HepG2 (cell line): ENCODE measurements at regions not wholly inside any gene's neighbourhood (a gene's known extent, or its start where the extent isn't known, plus 50 kb on each side); places are given as distances from the start of the nearest gene placed in this dataset.

ENCODE experiments used
- ATAC-seq: fragments of 200-7000 bp; cut with Tn5 transposase; 3 replicates; pipeline ENCODE4 v1.9.1; 2020; ENCODE audit warnings: mild to moderate bottlenecking, moderate library complexity
- BruUV-seq: library from RNA; stranded (reverse); fragments of 400-500 nt; replicated peaks from 2 replicates; lab custom pipeline; 2021; lab: Mats Ljungman, UMichigan
- CTCF ChIA-PET: fragments of 300-600 bp; formaldehyde crosslinking; extraction: SDS; loops from one replicate; lab custom pipeline; 2021; ENCODE audit warnings: low total read pairs, inconsistent platforms, low intra/inter-chr PET ratio; lab: Yijun Ruan, JAX
- POLR2A ChIA-PET: fragments of 350-600 bp; sonication (Branson Sonifier 250); formaldehyde crosslinking; loops from one replicate; lab custom pipeline; 2020; ENCODE audit warnings: antibody characterized with exemption, inconsistent platforms; lab: Yijun Ruan, JAX
- DNase-seq: peaks from one replicate; pipeline ENCODE4 v3.0.0-alpha.2; 2015; ENCODE audit warnings: low spot score
- FAIRE-seq: peaks from 3 replicates; lab custom pipeline; 2011; peaks lifted over from hg19 to GRCh38; lab: Jason Lieb, UNC
- H2AFZ ChIP-seq: one replicate; pipeline ENCODE4 v1.6.1; 2011; ENCODE audit warnings: low read length, inconsistent platforms
- H3K27ac ChIP-seq: fragments of 300-600 bp; 3 replicates; pipeline ENCODE4 v1.8.0; 2011; ENCODE audit warnings: mixed run types, mild to moderate bottlenecking, mixed read lengths, low read length, inconsistent platforms; ENCODE audit not compliant: insufficient read depth; ENCODE audit errors: extremely low read length
- H3K27me3 ChIP-seq, 2 experiments: fragments of 200-600 bp in 1 of 2; 2 replicates in 1 of 2; 3 replicates in 1 of 2; pipeline versions ENCODE4 v1.6.0 to v1.8.0; 2011; ENCODE audit warnings: low read length in 2 of 2, mild to moderate bottlenecking in 2 of 2, moderate library complexity in 2 of 2, inconsistent platforms in 1 of 2; ENCODE audit not compliant: insufficient read depth in 2 of 2, control insufficient read depth in 1 of 2
- H3K36me3 ChIP-seq, 2 experiments: fragments of 200-600 bp in 1 of 2; replicated peaks in 1 of 2; 2 replicates in 1 of 2; 3 replicates in 1 of 2; pipeline versions ENCODE4 v1.5.1 to v1.8.0; 2011; ENCODE audit warnings: low read length in 2 of 2, inconsistent platforms in 1 of 2; ENCODE audit not compliant: insufficient read depth in 2 of 2, control insufficient read depth in 1 of 2
- H3K4me1 ChIP-seq: 2 replicates; pipeline ENCODE4 v1.5.1; 2012; ENCODE audit warnings: low read length, inconsistent platforms; ENCODE audit not compliant: insufficient read depth
- H3K4me2 ChIP-seq: 2 replicates; pipeline ENCODE4 v1.6.0; 2011; ENCODE audit warnings: low read depth, low read length, inconsistent platforms
- H3K4me3 ChIP-seq, 3 experiments: fragments of 200-600 bp in 1 of 3; sonication (generic), shearing (Covaris generic) in 1 of 3; replicated peaks in 1 of 3; 2 replicates each; pipeline ENCODE4 v1.5.1; 2011 to 2016; ENCODE audit warnings: low read length in 3 of 3, inconsistent platforms in 2 of 3, low read depth in 2 of 3, mild to moderate bottlenecking in 2 of 3, control low read depth in 1 of 3, mixed read lengths in 1 of 3; ENCODE audit not compliant: insufficient read depth in 1 of 3
- H3K79me2 ChIP-seq: one replicate; pipeline ENCODE4 v1.6.1; 2011; ENCODE audit warnings: low read length, inconsistent platforms; ENCODE audit not compliant: insufficient read depth
- H3K9ac ChIP-seq: 2 replicates; pipeline ENCODE4 v1.6.0; 2011; ENCODE audit warnings: mild to moderate bottlenecking, low read depth, low read length, inconsistent platforms; ENCODE audit not compliant: insufficient read depth
- H3K9me3 ChIP-seq: 2 replicates; pipeline ENCODE4 v1.5.1; 2012; ENCODE audit warnings: mild to moderate bottlenecking, low read length
- H4K20me1 ChIP-seq: 2 replicates; pipeline ENCODE4 v1.6.0; 2011; ENCODE audit warnings: inconsistent platforms, mild to moderate bottlenecking, low read length, moderate library complexity; ENCODE audit not compliant: insufficient read depth
- KAT2B ChIP-seq: fragments of 150-350 bp; IDR thresholded peaks from 2 replicates; pipeline ENCODE4 v1.6.1; 2014; ENCODE audit warnings: low read depth, low read length, borderline replicate concordance
- REXO4 ChIP-seq: sonication (generic); formaldehyde crosslinking; IDR thresholded peaks from 2 replicates; pipeline ENCODE4 v1.8.0; 2022; ENCODE audit warnings: missing genetic modification reagents, mild to moderate bottlenecking, borderline replicate concordance
- RXRA ChIP-seq: sonication (generic); formaldehyde crosslinking; IDR thresholded peaks from 2 replicates; pipeline ENCODE4 v1.5.1; 2020; ENCODE audit warnings: missing genetic modification reagents
- SNRNP70 ChIP-seq: fragments of 200-400 bp; formaldehyde crosslinking; IDR thresholded peaks from 2 replicates; pipeline ENCODE4 v1.6.1; 2017; ENCODE audit warnings: mild to moderate bottlenecking, low read depth, low read length, moderate library complexity
- SRY ChIP-seq: sonication (generic); formaldehyde crosslinking; IDR thresholded peaks from 2 replicates; pipeline ENCODE4 v1.8.0; 2022; ENCODE audit warnings: mild to moderate bottlenecking, missing genetic modification reagents
- YY1 ChIP-seq: IDR thresholded peaks from 2 replicates; pipeline ENCODE4 v1.6.1; 2011; ENCODE audit warnings: low read length, low read depth, moderate library complexity, mild to moderate bottlenecking; ENCODE audit not compliant: insufficient read depth, insufficient replicate concordance
- ZNF124 ChIP-seq: sonication (generic); formaldehyde crosslinking; IDR thresholded peaks from 2 replicates; pipeline ENCODE4 v1.4.0; 2020; ENCODE audit warnings: missing genetic modification reagents
- ZNF460 ChIP-seq: sonication (generic); formaldehyde crosslinking; IDR thresholded peaks from 2 replicates; pipeline ENCODE4 v1.5.1; 2020; ENCODE audit warnings: missing genetic modification reagents, mild to moderate bottlenecking, borderline replicate concordance
- ZNF670 ChIP-seq: sonication (generic); formaldehyde crosslinking; IDR thresholded peaks from 2 replicates; pipeline ENCODE4 v1.8.0; 2022; ENCODE audit warnings: mild to moderate bottlenecking, missing genetic modification reagents, borderline replicate concordance
- ZNF674 ChIP-seq: sonication (generic); formaldehyde crosslinking; IDR thresholded peaks from 2 replicates; pipeline ENCODE4 v1.5.0; 2020; ENCODE audit warnings: low read depth, mild to moderate bottlenecking, missing genetic modification reagents
- WGBS: methylation state at CpG from one replicate; pipeline ENCODE4 v1.1.6; 2017; ENCODE audit warnings: low lambda C conversion rate; 5-methylcytosine and 5-hydroxymethylcytosine counted together
- in situ Hi-C: cut with HindIII; loops from 2 replicates; pipeline ENCODE4 v1.10.0; 2017; ENCODE audit warnings: low pct_unique_long_range_greater_than_20kb; ENCODE audit not compliant: extremely low pct_ligation_motif_present
- intact Hi-C: fragments of 100-400 bp; cut with micrococcal nuclease; formaldehyde crosslinking; loops from one replicate; pipeline ENCODE4 v1.10.0; 2022; ENCODE audit not compliant: unreplicated experiment
- TF ChIP-seq, protein P1 (sequence below): sonication (generic); formaldehyde crosslinking; conservative IDR thresholded peaks from 2 replicates; pipeline ENCODE4 v1.4.0; 2020; ENCODE audit warnings: missing genetic modification reagents
- TF ChIP-seq, protein P2 (sequence below): sonication (generic); formaldehyde crosslinking; IDR thresholded peaks from 2 replicates; pipeline ENCODE4 v1.9.0; 2021; ENCODE audit warnings: missing genetic modification reagents, borderline replicate concordance
- TF ChIP-seq, protein P3 (sequence below): sonication (generic); formaldehyde crosslinking; IDR thresholded peaks from 2 replicates; pipeline ENCODE4 v1.5.0; 2020; ENCODE audit warnings: missing genetic modification reagents, mild to moderate bottlenecking, borderline replicate concordance

DNA sequence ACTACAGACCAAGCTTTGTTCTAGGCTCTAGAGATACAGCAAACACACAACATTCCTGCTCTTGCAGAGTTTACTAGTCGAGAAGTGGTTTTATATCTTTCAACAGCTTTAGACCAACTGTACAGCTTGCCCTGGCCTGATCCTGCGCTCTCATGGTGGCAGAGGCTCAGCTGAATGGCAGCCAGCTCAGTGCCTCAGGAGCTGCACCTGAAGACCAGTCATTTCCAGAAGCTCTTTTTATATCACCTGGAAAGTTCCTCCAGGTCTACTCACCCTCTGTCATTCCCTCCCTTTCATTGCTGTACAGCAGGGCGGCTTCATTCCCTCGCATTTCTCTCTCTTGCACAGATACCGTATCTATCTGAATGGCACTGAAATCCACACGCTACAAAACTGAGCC, 319.8 kb downstream of the GATA3 start:
- no TSS peak for BruUV-seq
- no peaks in the 10 kb centered on the region for H3K36me3 ChIP-seq
- no peak overlapping the region for H3K9ac ChIP-seq
- in situ Hi-C loops = no loop called here
- no peak for FAIRE-seq
- no peak for DNase-seq
- H3K4me2 ChIP-seq = no peak overlapping the region
- no peak for TF ChIP-seq REXO4
- no peak for TF ChIP-seq SRY (CRISPR knock-in tag)
- no peak for TF ChIP-seq YY1
- no peak for TF ChIP-seq ZNF670 (CRISPR knock-in tag)
- TF ChIP-seq RXRA (CRISPR knock-in tag) = no peak
- TF ChIP-seq ZNF124 (CRISPR knock-in tag) = no peak
- TF ChIP-seq, protein P1, sequence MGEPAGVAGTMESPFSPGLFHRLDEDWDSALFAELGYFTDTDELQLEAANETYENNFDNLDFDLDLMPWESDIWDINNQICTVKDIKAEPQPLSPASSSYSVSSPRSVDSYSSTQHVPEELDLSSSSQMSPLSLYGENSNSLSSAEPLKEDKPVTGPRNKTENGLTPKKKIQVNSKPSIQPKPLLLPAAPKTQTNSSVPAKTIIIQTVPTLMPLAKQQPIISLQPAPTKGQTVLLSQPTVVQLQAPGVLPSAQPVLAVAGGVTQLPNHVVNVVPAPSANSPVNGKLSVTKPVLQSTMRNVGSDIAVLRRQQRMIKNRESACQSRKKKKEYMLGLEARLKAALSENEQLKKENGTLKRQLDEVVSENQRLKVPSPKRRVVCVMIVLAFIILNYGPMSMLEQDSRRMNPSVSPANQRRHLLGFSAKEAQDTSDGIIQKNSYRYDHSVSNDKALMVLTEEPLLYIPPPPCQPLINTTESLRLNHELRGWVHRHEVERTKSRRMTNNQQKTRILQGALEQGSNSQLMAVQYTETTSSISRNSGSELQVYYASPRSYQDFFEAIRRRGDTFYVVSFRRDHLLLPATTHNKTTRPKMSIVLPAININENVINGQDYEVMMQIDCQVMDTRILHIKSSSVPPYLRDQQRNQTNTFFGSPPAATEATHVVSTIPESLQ = no peak
- TF ChIP-seq, all 625 proteins: peak for 0
- H3K4me3 ChIP-seq = no peak overlapping the region
- ATAC-seq = no peak
- H3K27ac ChIP-seq = no peak overlapping the region
- no peaks in the 10 kb centered on the region for H3K9me3 ChIP-seq
- no peak overlapping the region for H2AFZ ChIP-seq
- H4K20me1 ChIP-seq = no peaks in the 10 kb centered on the region
- no peaks in the 10 kb centered on the region for H3K79me2 ChIP-seq
- intact Hi-C loops = no loop called here
- CTCF ChIA-PET = no interaction called here
- no peaks in the 10 kb centered on the region for H3K4me1 ChIP-seq
- POLR2A ChIA-PET = no interaction called here
- under 1% methylated on average over 6 of the region's 6 CpGs for WGBS
- H3K27me3 ChIP-seq = no peaks in the 10 kb centered on the region

DNA sequence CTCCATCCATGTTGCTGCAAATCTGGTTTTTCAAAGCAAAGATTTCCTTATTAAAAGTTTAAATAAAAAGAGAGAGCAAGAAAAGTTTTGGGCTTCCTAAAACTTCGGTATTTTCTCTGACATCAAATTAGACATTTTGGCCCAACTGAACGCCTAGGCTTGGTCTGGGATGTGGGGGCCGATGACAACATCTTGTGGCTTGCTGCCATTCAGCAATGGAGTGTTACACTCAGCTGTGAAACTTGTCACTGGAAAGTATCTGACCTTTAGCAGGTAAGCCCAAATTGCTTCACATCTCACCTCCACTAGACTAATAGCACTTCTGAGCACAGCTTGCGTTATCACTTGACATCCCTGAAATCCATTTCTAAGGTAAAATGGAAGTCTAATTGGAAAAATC, 320.6 kb downstream of the GATA3 start:
- no peak overlapping the region for H3K27ac ChIP-seq
- H3K9me3 ChIP-seq = no peaks in the 10 kb centered on the region
- no peaks in the 10 kb centered on the region for H3K27me3 ChIP-seq
- no peak overlapping the region for H2AFZ ChIP-seq
- POLR2A ChIA-PET = no interaction called here
- intact Hi-C loops (no loop called here), in situ Hi-C loops (no loop called here)
- CTCF ChIA-PET = no interaction called here
- DNase-seq (no peak), FAIRE-seq (no peak), ATAC-seq (no peak)
- H3K36me3 ChIP-seq = no peaks in the 10 kb centered on the region
- no peaks in the 10 kb centered on the region for H3K4me1 ChIP-seq
- no peaks in the 10 kb centered on the region for H3K79me2 ChIP-seq
- H3K9ac ChIP-seq = no peak overlapping the region
- no TSS peak for BruUV-seq
- 0% methylated on average over 4 of the region's 4 CpGs for WGBS
- no peaks in the 10 kb centered on the region for H4K20me1 ChIP-seq
- no peak overlapping the region for H3K4me2 ChIP-seq
- no peak overlapping the region for H3K4me3 ChIP-seq
- TF ChIP-seq ZNF460 (CRISPR knock-in tag) (no peak), SNRNP70 (no peak), ZNF674 (CRISPR knock-in tag) (no peak), KAT2B (no peak)
- TF ChIP-seq, protein P2, sequence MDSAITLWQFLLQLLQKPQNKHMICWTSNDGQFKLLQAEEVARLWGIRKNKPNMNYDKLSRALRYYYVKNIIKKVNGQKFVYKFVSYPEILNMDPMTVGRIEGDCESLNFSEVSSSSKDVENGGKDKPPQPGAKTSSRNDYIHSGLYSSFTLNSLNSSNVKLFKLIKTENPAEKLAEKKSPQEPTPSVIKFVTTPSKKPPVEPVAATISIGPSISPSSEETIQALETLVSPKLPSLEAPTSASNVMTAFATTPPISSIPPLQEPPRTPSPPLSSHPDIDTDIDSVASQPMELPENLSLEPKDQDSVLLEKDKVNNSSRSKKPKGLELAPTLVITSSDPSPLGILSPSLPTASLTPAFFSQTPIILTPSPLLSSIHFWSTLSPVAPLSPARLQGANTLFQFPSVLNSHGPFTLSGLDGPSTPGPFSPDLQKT (CRISPR knock-in tag) = no peak
- TF ChIP-seq, protein P3, sequence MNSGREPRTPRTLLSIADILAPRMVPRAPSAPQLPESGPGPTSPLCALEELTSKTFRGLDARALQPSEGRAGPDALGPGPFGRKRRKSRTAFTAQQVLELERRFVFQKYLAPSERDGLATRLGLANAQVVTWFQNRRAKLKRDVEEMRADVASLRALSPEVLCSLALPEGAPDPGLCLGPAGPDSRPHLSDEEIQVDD (CRISPR knock-in tag) = no peak
